GM10266 (cell line): ENCODE measurements at regions not wholly inside any gene's neighbourhood (a gene's known extent, or its start where the extent isn't known, plus 50 kb on each side); places are given as distances from the start of the nearest gene placed in this dataset.
"Not testable (repeated sequence)": the region's sequence is repeated elsewhere in the genome, so short reads cannot be mapped to it uniquely, and the experiment has no call there.

Source experiments
- DNase-seq: peaks from one replicate; pipeline ENCODE4 v3.0.0; 2012; ENCODE audit errors: extremely low spot score
- TF ChIP-seq, protein P1 (sequence below): IDR thresholded peaks from 2 replicates; pipeline ENCODE4 v1.5.1; 2012; ENCODE audit warnings: mild to moderate bottlenecking, low read depth; ENCODE audit not compliant: control insufficient read depth, insufficient read depth; ENCODE audit errors: missing control alignments

DNA sequence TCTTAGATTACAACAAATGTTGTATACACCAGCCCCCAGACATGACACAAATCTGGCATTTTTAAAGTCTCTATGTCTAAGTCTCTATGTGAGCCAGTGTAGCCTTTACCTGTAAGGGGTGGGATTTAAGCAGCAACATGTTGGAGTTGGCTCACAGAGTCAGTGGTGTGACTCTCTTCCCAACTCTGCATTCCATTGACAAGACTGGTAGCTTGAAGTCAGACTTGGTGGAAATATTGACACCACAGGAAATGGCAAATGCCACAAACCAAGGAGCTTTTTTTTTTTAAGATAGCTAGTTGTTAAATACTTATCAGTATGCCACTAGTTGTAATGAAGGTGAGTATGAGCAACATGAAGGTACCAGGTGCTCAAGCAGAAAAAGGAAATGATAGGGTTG, 103.1 kb upstream of the SMLR1 start:
- TF ChIP-seq, protein P1, sequence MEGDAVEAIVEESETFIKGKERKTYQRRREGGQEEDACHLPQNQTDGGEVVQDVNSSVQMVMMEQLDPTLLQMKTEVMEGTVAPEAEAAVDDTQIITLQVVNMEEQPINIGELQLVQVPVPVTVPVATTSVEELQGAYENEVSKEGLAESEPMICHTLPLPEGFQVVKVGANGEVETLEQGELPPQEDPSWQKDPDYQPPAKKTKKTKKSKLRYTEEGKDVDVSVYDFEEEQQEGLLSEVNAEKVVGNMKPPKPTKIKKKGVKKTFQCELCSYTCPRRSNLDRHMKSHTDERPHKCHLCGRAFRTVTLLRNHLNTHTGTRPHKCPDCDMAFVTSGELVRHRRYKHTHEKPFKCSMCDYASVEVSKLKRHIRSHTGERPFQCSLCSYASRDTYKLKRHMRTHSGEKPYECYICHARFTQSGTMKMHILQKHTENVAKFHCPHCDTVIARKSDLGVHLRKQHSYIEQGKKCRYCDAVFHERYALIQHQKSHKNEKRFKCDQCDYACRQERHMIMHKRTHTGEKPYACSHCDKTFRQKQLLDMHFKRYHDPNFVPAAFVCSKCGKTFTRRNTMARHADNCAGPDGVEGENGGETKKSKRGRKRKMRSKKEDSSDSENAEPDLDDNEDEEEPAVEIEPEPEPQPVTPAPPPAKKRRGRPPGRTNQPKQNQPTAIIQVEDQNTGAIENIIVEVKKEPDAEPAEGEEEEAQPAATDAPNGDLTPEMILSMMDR: no peak
- no peak for DNase-seq

DNA sequence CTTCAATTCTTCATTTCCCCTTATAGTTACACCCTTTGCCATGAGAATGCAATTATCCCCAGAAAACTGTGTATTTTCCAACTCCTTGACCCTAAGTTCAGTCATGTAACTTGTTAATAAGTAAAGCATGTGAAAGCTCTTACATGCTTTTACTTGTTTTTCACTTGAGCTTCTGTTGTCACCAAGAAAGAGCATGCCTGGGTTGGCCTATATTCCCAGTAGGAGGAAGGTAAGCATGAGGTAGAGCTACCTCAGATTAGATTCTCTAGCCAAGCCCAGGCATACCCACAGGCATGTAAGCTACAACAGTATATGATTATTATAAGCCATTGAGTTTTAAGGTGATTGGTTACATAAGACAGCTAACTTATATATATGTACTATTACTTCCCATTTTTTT, 101.7 kb upstream of the SMLR1 start:
- TF ChIP-seq, protein P1: no peak
- no peak for DNase-seq

DNA sequence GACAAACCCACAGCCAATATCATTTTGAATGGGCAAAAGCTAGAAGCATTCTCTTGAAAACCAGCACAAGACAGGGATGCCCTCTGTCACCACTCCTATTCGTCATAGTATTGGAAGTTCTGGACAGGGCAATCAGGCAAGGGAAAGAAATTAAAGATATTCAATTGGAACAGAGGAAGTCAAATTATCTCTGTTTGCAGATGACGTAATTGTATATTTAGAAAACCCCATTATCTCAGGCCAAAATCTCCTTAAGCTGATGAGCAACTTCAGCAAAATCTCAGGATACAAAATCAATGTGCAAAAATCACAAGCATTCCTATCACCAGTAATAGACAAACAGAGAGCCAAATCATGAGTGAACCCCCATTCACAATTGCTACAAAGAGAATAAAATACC, 99.1 kb upstream of the SMLR1 start:
- DNase-seq: not testable (repeated sequence)

DNA sequence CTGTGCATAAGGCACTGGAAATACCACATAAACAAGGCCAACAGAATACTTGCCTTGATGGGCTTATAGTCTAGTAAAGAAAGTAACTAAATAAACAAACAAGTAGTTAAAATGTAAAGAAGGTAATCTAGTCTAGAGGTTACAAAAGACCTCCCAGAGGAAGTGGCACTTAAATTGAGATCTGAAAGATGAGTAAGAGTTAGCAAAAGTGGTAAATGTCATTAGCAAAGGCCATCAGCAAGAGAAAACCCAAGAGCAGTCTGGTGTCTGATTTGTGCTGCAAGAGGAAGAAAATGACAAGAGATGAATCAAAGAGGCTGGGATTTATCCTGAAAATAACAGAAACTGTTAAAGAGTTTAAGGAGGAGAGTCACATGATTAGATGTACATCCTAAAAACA, 96.6 kb upstream of the SMLR1 start:
- no peak for DNase-seq
- TF ChIP-seq, protein P1: no peak

DNA sequence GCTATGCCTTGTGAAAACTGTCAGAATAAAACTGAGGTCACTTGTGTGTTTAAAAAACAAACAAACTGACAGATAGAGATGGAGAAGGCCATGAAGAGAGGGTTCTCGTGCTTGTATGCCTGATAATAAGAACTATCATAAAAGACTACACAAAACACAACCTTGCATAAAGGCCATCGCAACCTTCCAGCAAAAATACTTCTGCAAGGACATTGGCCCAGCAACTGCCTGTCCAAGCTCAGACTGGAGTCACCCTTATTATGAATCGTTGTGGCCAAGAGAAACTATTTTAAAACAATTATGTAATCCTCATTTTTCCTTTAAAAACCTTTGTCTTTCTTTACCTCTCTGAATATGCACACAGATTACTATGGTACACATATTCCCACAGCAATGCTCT, 93.0 kb upstream of the SMLR1 start:
- TF ChIP-seq, protein P1: no peak
- DNase-seq: no peak

DNA sequence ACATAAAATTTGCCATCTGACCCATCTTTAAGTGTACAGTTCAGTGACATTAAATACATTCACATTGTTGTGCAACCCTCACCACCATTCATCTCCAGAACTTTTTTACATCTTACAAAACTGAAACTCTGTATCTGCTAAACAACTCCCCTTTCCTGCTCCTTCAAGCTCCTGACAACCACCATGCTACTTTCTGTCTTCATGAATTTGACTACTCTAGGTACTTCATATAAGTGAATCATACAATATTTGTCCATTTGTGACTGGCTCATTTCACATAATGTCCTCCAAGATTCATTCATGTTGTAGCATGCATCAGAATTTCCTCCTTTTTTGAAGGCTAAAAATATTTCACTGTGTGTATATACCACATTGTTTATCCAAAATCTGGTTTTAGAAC, 86.9 kb upstream of the SMLR1 start:
- TF ChIP-seq, protein P1: no peak
- DNase-seq: no peak

DNA sequence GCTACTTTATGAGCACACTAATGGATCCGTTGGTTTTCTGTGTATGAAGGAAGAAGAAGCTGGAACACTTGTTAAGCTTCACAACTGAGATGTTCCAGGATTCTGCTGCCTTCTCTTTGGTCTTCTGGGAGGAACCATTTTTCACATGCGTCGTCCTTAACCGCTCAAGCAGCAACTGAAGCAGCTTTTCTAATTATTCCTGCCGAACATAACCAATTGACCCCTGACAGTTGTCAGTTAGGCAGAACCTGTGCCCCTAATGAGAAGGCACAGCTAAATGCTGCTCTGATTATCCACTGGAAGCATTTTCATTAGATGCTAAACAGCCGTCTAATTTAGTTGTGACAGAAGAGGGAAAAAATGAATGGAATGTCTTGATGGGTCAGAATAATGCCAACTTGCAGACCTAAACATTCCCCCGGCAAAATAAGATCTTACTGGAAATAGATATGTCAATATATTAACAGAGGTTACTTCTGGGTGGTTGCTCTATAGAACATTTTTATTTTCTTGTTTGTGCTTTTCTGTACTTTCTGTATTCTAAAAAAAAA, 85.0 kb upstream of the SMLR1 start:
- no peak for DNase-seq
- TF ChIP-seq, protein P1: no peak

DNA sequence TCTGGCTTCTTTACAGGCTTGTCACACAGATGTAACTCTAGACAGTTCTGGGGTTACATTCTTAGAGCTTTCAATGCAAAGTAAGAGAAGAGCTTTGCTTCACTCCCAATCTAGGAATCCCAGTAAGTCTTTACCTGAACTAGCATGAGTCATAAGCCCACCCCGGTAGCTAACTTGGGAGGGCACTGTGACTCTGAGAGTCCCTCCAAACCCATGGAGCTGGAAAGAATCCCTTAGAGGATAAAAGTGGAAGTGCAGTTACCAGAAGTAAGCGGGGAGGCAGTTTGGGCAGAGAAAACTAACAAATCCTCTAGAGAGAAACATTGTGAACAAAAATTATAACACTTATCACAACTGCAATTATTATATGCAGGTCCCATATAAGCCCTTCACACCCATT, 84.0 kb upstream of the SMLR1 start:
- DNase-seq: no peak
- TF ChIP-seq, protein P1: no peak
